ENCODE measurements at regions not wholly inside any gene's neighbourhood (a gene's known extent, or its start where the extent isn't known, plus 50 kb on each side); places are given as distances from the start of the nearest gene placed in this dataset.

GRCh38 chr21:38716942-38717341 lies 88.8 kb upstream of the ETS2 start:
- TF ChIP-seq CTCF (conservative IDR thresholded peaks at IDR 0.05; ENCODE audit: low read depth, low read length), result no peak
- DNase-seq (ENCODE audit: low read depth), result no peak
- H3K4me3 ChIP-seq (ENCODE audit: low read depth, low read length), result no peak overlapping the region

DNA sequence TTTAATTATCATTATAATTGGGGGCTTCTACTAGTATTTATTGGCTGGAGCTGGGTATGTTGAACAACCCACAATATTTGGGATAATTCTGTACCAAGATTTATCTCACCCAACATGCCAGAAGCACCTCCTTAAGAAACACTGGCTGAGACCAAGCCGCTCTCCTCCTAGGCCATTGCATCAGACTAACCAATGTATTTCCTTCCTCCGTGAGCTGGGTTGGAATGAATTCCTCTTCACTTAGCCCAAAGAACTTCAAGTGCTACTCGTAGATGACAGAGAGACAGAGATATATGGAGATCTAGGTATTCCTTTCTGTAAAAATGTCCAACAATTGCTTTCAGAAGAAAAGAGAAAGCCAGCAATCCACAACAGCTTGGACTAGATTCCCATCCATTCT lies 87.2 kb upstream of the ETS2 start:
- TF ChIP-seq CTCF (conservative IDR thresholded peaks at IDR 0.05; ENCODE audit: low read depth, low read length), result no peak
- H3K4me3 ChIP-seq (ENCODE audit: low read depth, low read length), result no peak overlapping the region
- DNase-seq (ENCODE audit: low read depth), result no peak

DNA sequence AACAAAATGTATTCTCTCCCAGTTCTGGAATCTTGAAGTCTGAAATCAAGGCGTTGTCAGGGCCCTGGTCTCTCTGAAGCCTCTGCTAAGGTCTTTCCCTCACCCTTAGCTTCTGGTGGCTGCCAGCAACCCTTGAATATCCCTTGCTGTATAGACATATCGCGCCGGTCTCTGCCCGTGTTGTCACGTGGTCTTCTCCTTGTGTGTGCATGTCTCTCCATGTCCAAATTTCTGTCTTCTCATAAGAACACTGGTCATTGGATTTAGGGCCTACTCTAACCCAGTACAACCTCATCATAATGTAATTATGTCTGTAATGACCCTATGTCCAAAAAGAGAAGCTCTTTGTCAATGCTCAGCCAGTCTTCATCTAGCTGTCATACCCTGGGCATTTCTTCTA lies 85.7 kb upstream of the ETS2 start:
- DNase-seq (ENCODE audit: low read depth), result no peak
- no peak overlapping the region for H3K4me3 ChIP-seq (ENCODE audit: low read depth, low read length)
- no peak for TF ChIP-seq CTCF (conservative IDR thresholded peaks at IDR 0.05; ENCODE audit: low read depth, low read length)

GRCh38 chr21:38721055-38721454 lies 84.7 kb upstream of the ETS2 start:
- DNase-seq (ENCODE audit: low read depth), result no peak
- TF ChIP-seq CTCF (conservative IDR thresholded peaks at IDR 0.05; ENCODE audit: low read depth, low read length), result no peak
- H3K4me3 ChIP-seq (ENCODE audit: low read depth, low read length), result no peak overlapping the region

GRCh38 chr21:38721958-38722357 lies 83.8 kb upstream of the ETS2 start:
- no peak for TF ChIP-seq CTCF (conservative IDR thresholded peaks at IDR 0.05; ENCODE audit: low read depth, low read length)
- DNase-seq (ENCODE audit: low read depth), result no peak
- H3K4me3 ChIP-seq (ENCODE audit: low read depth, low read length), result no peak overlapping the region

GRCh38 chr21:38725196-38726157 lies 80.3 kb upstream of the ETS2 start:
- DNase-seq (ENCODE audit: low read depth), result no peak
- H3K4me3 ChIP-seq (ENCODE audit: low read depth, low read length), result no peak overlapping the region
- no peak for TF ChIP-seq CTCF (conservative IDR thresholded peaks at IDR 0.05; ENCODE audit: low read depth, low read length)

DNA sequence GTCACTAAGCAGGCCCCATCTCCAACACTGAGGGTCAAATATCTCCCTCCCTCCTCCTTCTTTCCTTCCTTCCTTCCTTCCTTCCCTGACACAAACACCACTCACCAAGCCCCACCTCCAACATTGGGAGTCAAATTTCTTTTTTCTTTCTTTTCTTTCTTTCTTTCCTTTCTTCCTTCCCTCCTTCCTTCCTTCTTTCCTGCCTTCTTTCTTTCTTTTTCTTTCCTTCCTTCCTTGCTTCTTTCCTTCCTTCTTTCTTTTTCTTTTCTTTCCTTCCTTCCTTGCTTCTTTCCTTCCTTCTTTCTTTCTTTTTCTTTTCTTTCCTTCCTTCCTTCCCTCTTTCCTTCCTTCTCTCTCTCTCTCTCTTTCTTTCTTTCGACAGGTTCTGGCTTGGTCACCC lies 79.2 kb upstream of the ETS2 start:
- no peak overlapping the region for H3K4me3 ChIP-seq (ENCODE audit: low read depth, low read length)
- DNase-seq (ENCODE audit: low read depth), result no peak
- no peak for TF ChIP-seq CTCF (conservative IDR thresholded peaks at IDR 0.05; ENCODE audit: low read depth, low read length)
